HG02571 (cell line): ENCODE measurements at regions not wholly inside any gene's neighbourhood (a gene's known extent, or its start where the extent isn't known, plus 50 kb on each side); places are given as distances from the start of the nearest gene placed in this dataset.
"Not testable (repeated sequence)": the region's sequence is repeated elsewhere in the genome, so short reads cannot be mapped to it uniquely, and the experiment has no call there.

ENCODE experiments used
- ATAC-seq: cut with Tn5 transposase; IDR thresholded peaks from one replicate; pipeline ENCODE4 v1.9.1; 2021; ENCODE audit warnings: mild to moderate bottlenecking, moderate library complexity; ENCODE audit not compliant: unreplicated experiment

GRCh38 chr2:211204456-211204855 is 648.1 kb downstream of the CPS1 start:
- no peak for ATAC-seq

- no peak for ATAC-seq
These were observed 648.5 kb downstream of the CPS1 start for GRCh38 chr2:211204902-211205301.

GRCh38 chr2:211205358-211205757 is 649.0 kb downstream of the CPS1 start:
- ATAC-seq: no peak

- no peak for ATAC-seq
These were observed 649.4 kb downstream of the CPS1 start for GRCh38 chr2:211205836-211206235.

GRCh38 chr2:211216221-211216620 is 659.8 kb downstream of the CPS1 start:
- ATAC-seq: no peak

GRCh38 chr2:211219548-211219947 is 663.1 kb downstream of the CPS1 start:
- not testable (repeated sequence) for ATAC-seq

GRCh38 chr2:211225784-211226183 is 669.4 kb downstream of the CPS1 start:
- no peak for ATAC-seq

- ATAC-seq: no peak
These were observed 672.2 kb downstream of the CPS1 start for GRCh38 chr2:211228559-211228958.

GRCh38 chr2:211237586-211238275 is 681.3 kb downstream of the CPS1 start:
- no peak for ATAC-seq

GRCh38 chr2:211241891-211242290 is 685.5 kb downstream of the CPS1 start:
- no peak for ATAC-seq

- ATAC-seq: no peak
These were observed 691.4 kb downstream of the CPS1 start for GRCh38 chr2:211247751-211248150.

GRCh38 chr2:211248841-211249240 is 692.4 kb downstream of the CPS1 start:
- ATAC-seq: no peak

GRCh38 chr2:211251016-211251415 is 694.6 kb downstream of the CPS1 start:
- no peak for ATAC-seq

GRCh38 chr2:211258646-211259335 is 702.4 kb downstream of the CPS1 start:
- no peak for ATAC-seq

- ATAC-seq: no peak
These were observed 703.6 kb downstream of the CPS1 start for GRCh38 chr2:211259831-211260476.

- ATAC-seq: no peak
These were observed 713.9 kb downstream of the CPS1 start for GRCh38 chr2:211270257-211270656.

GRCh38 chr2:211281430-211282073 is 725.2 kb downstream of the CPS1 start:
- no peak for ATAC-seq

- no peak for ATAC-seq
These were observed 746.3 kb downstream of the CPS1 start for GRCh38 chr2:211302676-211303075.

- ATAC-seq: no peak
These were observed 750.5 kb downstream of the CPS1 start for GRCh38 chr2:211306929-211307328.
